Right lobe of liver (tissue), 6 donors: ENCODE measurements at regions not wholly inside any gene's neighbourhood (a gene's known extent, or its start where the extent isn't known, plus 50 kb on each side); places are given as distances from the start of the nearest gene placed in this dataset.
"Not testable (repeated sequence)": the region's sequence is repeated elsewhere in the genome, so short reads cannot be mapped to it uniquely, and the experiment has no call there.

Experiments used
- ATAC-seq, 4 donors: fragments of 200-7000 bp; cut with Tn5 transposase; one replicate each; pipeline ENCODE4 v1.9.1; 2020; ENCODE audit warnings: mild to moderate bottlenecking in 4 of 4, moderate library complexity in 4 of 4
- DNase-seq, 3 donors: peaks; one replicate each; pipeline ENCODE4 v3.0.0-alpha.2; 2020
- H3K27ac ChIP-seq, 3 donors: fragments of 200-600 bp; one replicate each; pipeline ENCODE4 v1.8.0; 2022
- H3K27me3 ChIP-seq, 2 donors: fragments of 200-600 bp; one replicate each; pipeline ENCODE4 v1.8.0; 2022
- H3K36me3 ChIP-seq, 4 donors: fragments of 200-600 bp; sonication (generic) in 1 of 4; one replicate each; pipeline versions ENCODE4 v1.5.1 to v1.8.0; 2017 to 2022; ENCODE audit warnings: control low read depth in 1 of 4
- H3K4me1 ChIP-seq, 4 donors: fragments of 200-600 bp; sonication (generic) in 1 of 4; one replicate each; pipeline versions ENCODE4 v1.5.1 to v1.8.0; 2017 to 2022; ENCODE audit warnings: control low read depth in 1 of 4
- H3K4me3 ChIP-seq, 3 donors: fragments of 200-600 bp; one replicate each; pipeline ENCODE4 v1.8.0; 2022
- H3K9me3 ChIP-seq, 4 donors: fragments of 200-600 bp; sonication (generic) in 1 of 4; one replicate each; pipeline versions ENCODE4 v1.5.1 to v1.8.0; 2017 to 2022; ENCODE audit warnings: control low read depth in 1 of 4
- POLR2A ChIP-seq: fragments of 450-650 bp; IDR thresholded peaks from one replicate; pipeline ENCODE4 v1.6.1; 2017; ENCODE audit warnings: antibody characterized with exemption, mild to moderate bottlenecking
- WGBS: methylation state at CpG from one replicate; pipeline ENCODE4 v1.1.6; 2018; ENCODE audit warnings: low coverage, low lambda C conversion rate; ENCODE audit not compliant: insufficient coverage; ENCODE audit errors: missing lambda C conversion rate; 5-methylcytosine and 5-hydroxymethylcytosine counted together
- intact Hi-C, 2 donors: fragments of 100-400 bp; cut with DNase I; formaldehyde crosslinking; loops; one replicate each; pipeline versions ENCODE4 v1.11.2 to v1.14.1; 2022
- TF ChIP-seq, protein P1 (sequence below), 4 donors: fragments of 200-600 bp in 3 of 4; fragments of 450-650 bp in 1 of 4; IDR thresholded peaks; one replicate each; pipeline versions ENCODE4 v1.5.1 to v1.8.0; 2016 to 2022; ENCODE audit warnings: antibody characterized with exemption in 4 of 4, mild to moderate bottlenecking in 2 of 4
- donor health status: DM: no; HTN: yes; CAD: no.
- donor health status: DM: no; HTN: no; CAD: no.
- donor health status: DM: no; HTN: no; CAD: no.
- donor health status: DM: no; HTN: yes; CAD: no.
- donor health status: DM: no; HTN: yes; CAD: no.

DNA sequence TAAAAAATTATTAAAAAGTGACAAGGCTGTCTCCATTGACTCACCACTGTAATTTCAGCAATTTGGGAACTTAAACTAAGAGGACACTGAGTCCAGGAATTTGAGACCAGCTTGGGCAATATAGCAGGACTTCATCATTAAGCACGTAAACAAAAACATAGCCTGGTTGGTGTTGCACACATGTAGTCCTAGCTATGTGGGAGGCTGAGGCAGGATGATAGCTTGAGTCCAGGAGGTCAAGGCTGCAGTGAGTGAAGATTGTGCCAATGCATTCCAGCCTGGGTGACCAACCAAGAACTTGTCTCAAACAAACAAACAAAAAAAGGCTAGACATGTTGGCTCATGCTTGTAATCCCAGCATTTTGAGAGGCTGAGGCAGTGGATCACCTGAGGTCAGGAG, 439.4 kb upstream of the TSPY4 start:
- intact Hi-C loops, result no loop called here
- WGBS, result no CpG with 5 or more reads among the region's 1 CpG
- Histone ChIP-seq H3K27ac (no peak overlapping the region), H3K36me3 (no peaks in the 10 kb centered on the region), H3K4me3 (no peak overlapping the region), H3K4me1 (no peaks in the 10 kb centered on the region), H3K9me3 (no peaks in the 10 kb centered on the region), H3K27me3 (no peaks in the 10 kb centered on the region)
- no peak for DNase-seq
- no peak for ATAC-seq
- TF ChIP-seq, protein P1, sequence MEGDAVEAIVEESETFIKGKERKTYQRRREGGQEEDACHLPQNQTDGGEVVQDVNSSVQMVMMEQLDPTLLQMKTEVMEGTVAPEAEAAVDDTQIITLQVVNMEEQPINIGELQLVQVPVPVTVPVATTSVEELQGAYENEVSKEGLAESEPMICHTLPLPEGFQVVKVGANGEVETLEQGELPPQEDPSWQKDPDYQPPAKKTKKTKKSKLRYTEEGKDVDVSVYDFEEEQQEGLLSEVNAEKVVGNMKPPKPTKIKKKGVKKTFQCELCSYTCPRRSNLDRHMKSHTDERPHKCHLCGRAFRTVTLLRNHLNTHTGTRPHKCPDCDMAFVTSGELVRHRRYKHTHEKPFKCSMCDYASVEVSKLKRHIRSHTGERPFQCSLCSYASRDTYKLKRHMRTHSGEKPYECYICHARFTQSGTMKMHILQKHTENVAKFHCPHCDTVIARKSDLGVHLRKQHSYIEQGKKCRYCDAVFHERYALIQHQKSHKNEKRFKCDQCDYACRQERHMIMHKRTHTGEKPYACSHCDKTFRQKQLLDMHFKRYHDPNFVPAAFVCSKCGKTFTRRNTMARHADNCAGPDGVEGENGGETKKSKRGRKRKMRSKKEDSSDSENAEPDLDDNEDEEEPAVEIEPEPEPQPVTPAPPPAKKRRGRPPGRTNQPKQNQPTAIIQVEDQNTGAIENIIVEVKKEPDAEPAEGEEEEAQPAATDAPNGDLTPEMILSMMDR (IDR thresholded peaks at IDR 0.05), result no peak
- TF ChIP-seq POLR2A, result no peak

DNA sequence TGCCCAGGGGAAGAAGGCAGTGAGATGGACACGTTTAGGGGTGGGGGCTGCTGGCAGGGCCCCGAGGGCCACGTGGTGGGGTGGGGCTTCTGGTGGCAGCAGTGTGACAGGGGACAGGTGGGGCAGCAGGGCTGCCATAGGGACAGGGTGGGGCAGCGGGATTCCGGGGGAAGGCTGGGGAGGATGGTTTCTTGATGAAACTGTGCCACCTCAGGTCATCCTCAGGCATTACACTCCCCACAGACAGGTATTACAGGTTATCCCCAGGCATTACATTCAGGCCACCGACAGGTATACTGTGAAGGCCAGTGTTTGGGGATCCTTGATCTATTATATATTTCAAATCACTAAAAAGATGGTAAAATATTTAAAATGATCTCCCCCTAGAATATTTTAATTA, 432.1 kb upstream of the TSPY4 start:
- Histone ChIP-seq H3K36me3 (no peaks in the 10 kb centered on the region), H3K9me3 (no peaks in the 10 kb centered on the region), H3K4me3 (no peak overlapping the region), H3K27me3 (no peaks in the 10 kb centered on the region), H3K4me1 (no peaks in the 10 kb centered on the region), H3K27ac (no peak overlapping the region)
- no peak for TF ChIP-seq POLR2A
- TF ChIP-seq, protein P1 (IDR thresholded peaks at IDR 0.05), result no peak
- intact Hi-C loops, result no loop called here
- ATAC-seq (no peak), DNase-seq (no peak)
- no CpG with 5 or more reads among the region's 6 CpGs for WGBS

DNA sequence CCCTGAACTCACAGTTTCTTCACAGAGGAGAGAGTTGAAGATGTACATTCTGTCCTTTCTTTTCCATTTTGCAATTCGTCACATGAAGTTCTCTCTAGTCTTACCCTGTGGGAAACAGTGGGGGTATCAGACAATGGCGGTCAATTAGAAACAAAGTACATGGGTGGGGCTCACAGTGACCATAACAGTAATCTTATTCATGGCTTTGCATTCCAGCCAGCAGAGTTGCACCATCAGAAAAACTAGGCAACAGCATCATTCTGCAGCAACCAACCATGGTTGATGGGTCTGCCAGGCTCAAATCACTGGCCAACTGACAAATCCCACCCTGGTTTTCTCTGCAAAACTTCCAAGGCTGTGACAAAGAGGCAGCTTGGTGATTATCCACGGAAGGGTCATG, 414.7 kb upstream of the TSPY4 start:
- DNase-seq, intact Hi-C loops, ATAC-seq, H3K27ac ChIP-seq, H3K4me1 ChIP-seq, H3K9me3 ChIP-seq, H3K27me3 ChIP-seq, H3K4me3 ChIP-seq, H3K36me3 ChIP-seq: not testable (repeated sequence)
- WGBS, result no CpG with 5 or more reads among the region's 3 CpGs
